H1 (cell line): ENCODE measurements at regions not wholly inside any gene's neighbourhood (a gene's known extent, or its start where the extent isn't known, plus 50 kb on each side); places are given as distances from the start of the nearest gene placed in this dataset.

Experiments used
- CEBPB ChIP-seq: IDR thresholded peaks from 2 replicates; pipeline ENCODE4 v1.6.1; 2012; ENCODE audit warnings: low read depth, low read length
- CHD2 ChIP-seq: IDR thresholded peaks from 2 replicates; pipeline ENCODE4 v1.6.1; 2012; ENCODE audit warnings: low read length, improper control_type of control experiment
- SRF ChIP-seq: IDR thresholded peaks from 2 replicates; pipeline ENCODE4 v1.6.1; 2011; ENCODE audit warnings: mild to moderate bottlenecking, low read depth, low read length, moderate library complexity

DNA sequence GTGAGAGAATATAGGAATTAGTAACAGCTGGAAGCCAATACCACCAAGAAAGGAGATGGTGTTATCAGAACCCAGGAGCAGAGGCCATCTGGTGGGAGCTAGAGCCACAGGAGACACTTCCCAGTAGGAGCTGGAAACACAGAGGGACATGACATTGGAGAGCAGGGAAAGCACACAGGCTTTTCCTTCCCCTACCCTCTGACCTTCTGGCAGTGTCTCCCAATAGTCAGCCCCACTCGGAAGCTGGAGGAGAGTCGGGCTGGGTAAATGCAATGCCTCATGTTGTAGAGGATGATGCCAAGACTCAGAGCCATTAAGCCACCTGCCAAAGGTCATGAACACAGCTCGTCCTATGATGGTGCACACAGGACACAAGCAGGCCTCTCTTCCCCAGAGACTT lies 538.5 kb downstream of the BCL11B start (continued):
- TF ChIP-seq SRF (no peak), CHD2 (no peak), CEBPB (no peak)
